ENCODE measurements at regions not wholly inside any gene's neighbourhood (a gene's known extent, or its start where the extent isn't known, plus 50 kb on each side); places are given as distances from the start of the nearest gene placed in this dataset.

GRCh38 chr4:138680256-138680655 is 335.3 kb upstream of the NOCT start:
- TF ChIP-seq CTCF (IDR thresholded peaks at IDR 0.05; ENCODE audit: unreplicated experiment): no peak

DNA sequence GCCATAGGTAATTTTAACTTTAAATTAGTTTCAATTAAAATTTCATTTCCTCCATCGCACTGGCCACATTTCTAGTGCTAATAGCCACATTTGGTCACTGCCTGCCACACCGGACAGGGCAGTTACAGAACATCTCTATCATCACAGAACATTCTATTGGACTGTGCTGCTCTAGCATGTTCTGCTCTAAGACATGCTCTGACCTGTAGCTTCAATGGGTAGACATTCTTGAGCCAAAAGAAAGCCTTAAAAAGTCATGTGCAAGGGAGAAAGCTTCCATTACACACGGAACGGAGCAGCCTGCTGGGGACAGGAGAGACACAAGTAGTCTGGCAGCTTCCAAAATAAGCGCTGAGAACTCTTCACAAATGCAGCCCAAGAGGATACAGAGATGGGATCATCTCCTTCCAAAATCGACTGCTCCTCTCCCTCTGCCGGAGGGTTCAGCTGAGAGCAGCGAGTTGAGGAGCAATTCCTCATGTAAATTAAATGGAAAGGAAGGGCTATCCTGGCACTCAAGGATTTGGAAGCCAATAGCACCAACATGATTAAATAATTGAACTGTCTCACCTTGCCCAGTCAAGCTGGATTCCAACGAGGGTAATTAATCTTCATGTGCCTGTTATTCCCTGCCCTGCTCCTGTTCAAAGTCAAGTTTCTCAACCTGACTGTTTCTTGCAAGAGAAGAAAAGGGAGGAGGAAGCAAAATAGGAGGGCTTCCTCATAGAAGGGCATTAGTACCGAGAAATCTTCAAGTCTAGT is 336.4 kb upstream of the NOCT start:
- no peaks in the 10 kb centered on the region for H3K27me3 Mint-ChIP-seq (ENCODE audit: unreplicated experiment)
- no peaks in the 10 kb centered on the region for H3K9me3 Mint-ChIP-seq (ENCODE audit: unreplicated experiment)
- H3K4me3 Mint-ChIP-seq (ENCODE audit: unreplicated experiment): no peak overlapping the region
- no peak for TF ChIP-seq CTCF (IDR thresholded peaks at IDR 0.05; ENCODE audit: unreplicated experiment)
- H3K36me3 Mint-ChIP-seq (ENCODE audit: low read depth, unreplicated experiment): no peaks in the 10 kb centered on the region
- no peak for DNase-seq (ENCODE audit: low spot score)
- H3K4me1 Mint-ChIP-seq (ENCODE audit: unreplicated experiment): peaks cover 10% of the 10 kb centered on the region
- H3K27ac Mint-ChIP-seq (ENCODE audit: unreplicated experiment): no peak overlapping the region

More at GRCh38 chr4:138680256-138680655, 335.3 kb upstream of the NOCT start:
- no peaks in the 10 kb centered on the region for H3K36me3 Mint-ChIP-seq (ENCODE audit: low read depth, unreplicated experiment)
- DNase-seq (ENCODE audit: low spot score): no peak
- H3K4me1 Mint-ChIP-seq (ENCODE audit: unreplicated experiment): peaks cover 4% of the 10 kb centered on the region
- H3K4me3 Mint-ChIP-seq (ENCODE audit: unreplicated experiment): no peak overlapping the region
- H3K27me3 Mint-ChIP-seq (ENCODE audit: unreplicated experiment): no peaks in the 10 kb centered on the region
- no peaks in the 10 kb centered on the region for H3K9me3 Mint-ChIP-seq (ENCODE audit: unreplicated experiment)
- H3K27ac Mint-ChIP-seq (ENCODE audit: unreplicated experiment): no peak overlapping the region

GRCh38 chr4:138677748-138678147 is 337.8 kb upstream of the NOCT start:
- no peak overlapping the region for H3K4me3 Mint-ChIP-seq (ENCODE audit: unreplicated experiment)
- peaks cover 16% of the 10 kb centered on the region for H3K4me1 Mint-ChIP-seq (ENCODE audit: unreplicated experiment)
- no peak for DNase-seq (ENCODE audit: low spot score)

GRCh38 chr4:138677212-138677611 is 338.4 kb upstream of the NOCT start:
- H3K36me3 Mint-ChIP-seq (ENCODE audit: low read depth, unreplicated experiment): no peaks in the 10 kb centered on the region
- TF ChIP-seq CTCF (IDR thresholded peaks at IDR 0.05; ENCODE audit: unreplicated experiment): no peak
- H3K9me3 Mint-ChIP-seq (ENCODE audit: unreplicated experiment): no peaks in the 10 kb centered on the region
- no peak for DNase-seq (ENCODE audit: low spot score)
- peaks cover 16% of the 10 kb centered on the region for H3K4me1 Mint-ChIP-seq (ENCODE audit: unreplicated experiment)
- H3K27me3 Mint-ChIP-seq (ENCODE audit: unreplicated experiment): no peaks in the 10 kb centered on the region
- H3K27ac Mint-ChIP-seq (ENCODE audit: unreplicated experiment): no peak overlapping the region
- no peak overlapping the region for H3K4me3 Mint-ChIP-seq (ENCODE audit: unreplicated experiment)

More at GRCh38 chr4:138677748-138678147, 337.8 kb upstream of the NOCT start:
- no peaks in the 10 kb centered on the region for H3K9me3 Mint-ChIP-seq (ENCODE audit: unreplicated experiment)
- no peaks in the 10 kb centered on the region for H3K27me3 Mint-ChIP-seq (ENCODE audit: unreplicated experiment)
- TF ChIP-seq CTCF (IDR thresholded peaks at IDR 0.05; ENCODE audit: unreplicated experiment): no peak
- H3K36me3 Mint-ChIP-seq (ENCODE audit: low read depth, unreplicated experiment): no peaks in the 10 kb centered on the region
- H3K27ac Mint-ChIP-seq (ENCODE audit: unreplicated experiment): no peak overlapping the region

DNA sequence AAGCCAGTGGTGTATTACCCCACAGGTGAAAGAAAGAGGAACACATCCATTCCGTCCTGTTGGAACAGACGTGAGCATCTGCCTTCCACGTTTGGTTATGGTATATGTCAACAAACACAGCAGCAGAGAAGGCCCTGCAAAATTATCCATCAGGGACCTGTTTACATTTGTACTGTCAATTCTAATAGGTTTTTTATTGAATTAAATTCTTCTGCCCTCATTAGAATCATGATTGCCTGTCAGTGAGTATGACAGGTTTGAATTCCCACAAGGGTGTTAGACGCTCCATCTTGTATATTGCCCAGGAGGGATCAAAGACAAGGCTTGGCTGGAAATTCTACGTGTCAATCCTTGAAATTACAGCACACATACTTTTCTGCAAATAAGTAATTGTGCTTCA is 339.9 kb upstream of the NOCT start:
- H3K27me3 Mint-ChIP-seq (ENCODE audit: unreplicated experiment): peaks cover 1% of the 10 kb centered on the region
- no peak overlapping the region for H3K27ac Mint-ChIP-seq (ENCODE audit: unreplicated experiment)
- DNase-seq (ENCODE audit: low spot score): no peak
- H3K4me1 Mint-ChIP-seq (ENCODE audit: unreplicated experiment): peaks cover 16% of the 10 kb centered on the region
- no peak for TF ChIP-seq CTCF (IDR thresholded peaks at IDR 0.05; ENCODE audit: unreplicated experiment)
- no peaks in the 10 kb centered on the region for H3K36me3 Mint-ChIP-seq (ENCODE audit: low read depth, unreplicated experiment)
- H3K9me3 Mint-ChIP-seq (ENCODE audit: unreplicated experiment): no peaks in the 10 kb centered on the region
- no peak overlapping the region for H3K4me3 Mint-ChIP-seq (ENCODE audit: unreplicated experiment)

All from endothelial cell (in vitro differentiated cells).